D721Med (cell line): ENCODE measurements at regions not wholly inside any gene's neighbourhood (a gene's known extent, or its start where the extent isn't known, plus 50 kb on each side); places are given as distances from the start of the nearest gene placed in this dataset.
A peak's percentile ranks its signal among the peaks of the same experiment; 100 is the strongest.
"Not testable (repeated sequence)": the region's sequence is repeated elsewhere in the genome, so short reads cannot be mapped to it uniquely, and the experiment has no call there.

Experiments used
- DNase-seq: peaks from one replicate; pipeline ENCODE4 v3.0.0; 2011; ENCODE audit warnings: low spot score; ENCODE audit not compliant: insufficient read length
- FAIRE-seq: peaks from 2 replicates; lab custom pipeline; 2011; peaks lifted over from hg19 to GRCh38; lab: Jason Lieb, UNC
- TF ChIP-seq, protein P1 (sequence below): IDR thresholded peaks from 2 replicates; pipeline ENCODE4 v1.5.1; 2012; ENCODE audit warnings: mild to moderate bottlenecking, control low read depth; ENCODE audit not compliant: insufficient read depth; ENCODE audit errors: missing control alignments

DNA sequence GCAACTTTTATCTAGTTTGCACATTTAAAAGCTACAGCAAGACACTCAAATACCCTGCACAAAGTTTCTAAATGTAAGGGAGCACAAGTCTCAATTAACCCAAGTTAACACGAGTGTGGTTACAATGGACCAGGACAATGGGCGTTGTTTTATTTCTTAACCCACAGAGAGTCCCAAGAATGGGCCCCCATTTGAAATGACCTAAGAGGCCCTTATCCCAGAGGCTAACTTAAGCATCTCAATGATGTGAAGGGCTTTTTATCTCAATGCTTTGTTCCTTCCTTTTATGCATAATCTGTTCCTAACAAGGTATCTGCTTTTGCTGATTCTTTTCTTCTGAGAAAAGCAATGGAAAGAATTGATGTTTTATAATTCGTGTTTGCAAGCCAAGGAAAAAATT is 151.5 kb upstream of the SALL3 start:
- DNase-seq (no peak), FAIRE-seq (no peak)
- TF ChIP-seq, protein P1, sequence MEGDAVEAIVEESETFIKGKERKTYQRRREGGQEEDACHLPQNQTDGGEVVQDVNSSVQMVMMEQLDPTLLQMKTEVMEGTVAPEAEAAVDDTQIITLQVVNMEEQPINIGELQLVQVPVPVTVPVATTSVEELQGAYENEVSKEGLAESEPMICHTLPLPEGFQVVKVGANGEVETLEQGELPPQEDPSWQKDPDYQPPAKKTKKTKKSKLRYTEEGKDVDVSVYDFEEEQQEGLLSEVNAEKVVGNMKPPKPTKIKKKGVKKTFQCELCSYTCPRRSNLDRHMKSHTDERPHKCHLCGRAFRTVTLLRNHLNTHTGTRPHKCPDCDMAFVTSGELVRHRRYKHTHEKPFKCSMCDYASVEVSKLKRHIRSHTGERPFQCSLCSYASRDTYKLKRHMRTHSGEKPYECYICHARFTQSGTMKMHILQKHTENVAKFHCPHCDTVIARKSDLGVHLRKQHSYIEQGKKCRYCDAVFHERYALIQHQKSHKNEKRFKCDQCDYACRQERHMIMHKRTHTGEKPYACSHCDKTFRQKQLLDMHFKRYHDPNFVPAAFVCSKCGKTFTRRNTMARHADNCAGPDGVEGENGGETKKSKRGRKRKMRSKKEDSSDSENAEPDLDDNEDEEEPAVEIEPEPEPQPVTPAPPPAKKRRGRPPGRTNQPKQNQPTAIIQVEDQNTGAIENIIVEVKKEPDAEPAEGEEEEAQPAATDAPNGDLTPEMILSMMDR: no peak

DNA sequence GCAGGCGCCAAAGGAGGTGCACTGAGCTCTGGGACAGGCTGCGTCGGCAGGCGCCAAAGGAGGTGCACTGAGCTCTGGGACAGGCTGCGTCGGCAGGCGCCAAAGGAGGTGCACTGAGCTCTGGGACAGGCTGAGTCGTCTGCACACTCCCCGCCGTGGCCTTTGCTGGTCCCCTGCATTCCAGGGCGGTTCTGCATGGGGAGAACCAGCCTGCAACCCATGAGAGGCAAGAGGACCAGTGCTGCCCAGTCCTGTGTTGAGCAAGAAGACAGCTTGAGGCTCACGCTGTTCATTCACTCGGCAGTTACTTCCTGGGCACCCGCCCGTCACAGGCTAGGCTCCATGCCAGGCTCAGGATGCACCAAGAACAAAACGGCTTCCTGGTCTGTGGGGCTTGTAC is 150.6 kb upstream of the SALL3 start:
- DNase-seq, FAIRE-seq: not testable (repeated sequence)

DNA sequence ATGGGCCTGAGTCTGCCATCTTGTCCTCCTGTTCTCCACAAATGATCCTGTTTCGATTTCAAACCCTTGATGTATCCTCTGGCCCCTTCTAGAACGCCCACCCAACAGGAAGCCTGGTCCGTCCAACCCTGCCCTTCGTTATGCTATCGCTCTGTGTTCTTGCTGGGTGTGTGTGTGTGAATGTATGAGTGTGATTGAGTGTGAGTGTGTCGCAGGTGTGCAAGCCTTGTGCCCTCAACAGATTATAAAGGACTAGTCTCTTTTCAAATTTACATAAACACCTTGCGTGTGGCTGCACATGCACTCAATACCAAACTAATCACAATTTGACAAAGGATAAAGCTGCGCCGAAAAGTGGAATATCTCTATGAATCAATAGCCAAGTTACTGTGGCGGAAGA is 149.5 kb upstream of the SALL3 start:
- TF ChIP-seq, protein P1: no peak
- FAIRE-seq: no peak
- DNase-seq: no peak

DNA sequence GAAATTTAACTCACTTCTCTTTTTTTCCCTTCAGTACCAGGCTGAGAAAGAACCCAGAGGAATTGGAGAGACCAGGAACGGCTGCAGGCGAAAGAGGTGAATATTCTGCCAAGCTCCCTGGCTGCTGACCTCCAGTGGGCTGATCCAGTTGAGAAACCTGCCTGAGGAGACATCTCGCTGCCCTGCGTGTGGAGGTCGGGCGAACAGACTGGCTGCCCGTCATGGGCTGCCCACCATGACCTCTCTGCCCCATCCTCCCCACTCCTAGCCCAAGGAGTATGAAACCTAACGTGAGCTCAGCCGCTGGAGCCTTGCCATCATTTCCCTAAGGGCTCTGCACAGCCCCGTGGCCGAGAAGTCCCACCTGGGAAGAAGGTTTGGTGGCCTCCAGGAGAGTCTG is 148.8 kb upstream of the SALL3 start:
- FAIRE-seq (no peak), DNase-seq (no peak)
- TF ChIP-seq, protein P1: no peak

DNA sequence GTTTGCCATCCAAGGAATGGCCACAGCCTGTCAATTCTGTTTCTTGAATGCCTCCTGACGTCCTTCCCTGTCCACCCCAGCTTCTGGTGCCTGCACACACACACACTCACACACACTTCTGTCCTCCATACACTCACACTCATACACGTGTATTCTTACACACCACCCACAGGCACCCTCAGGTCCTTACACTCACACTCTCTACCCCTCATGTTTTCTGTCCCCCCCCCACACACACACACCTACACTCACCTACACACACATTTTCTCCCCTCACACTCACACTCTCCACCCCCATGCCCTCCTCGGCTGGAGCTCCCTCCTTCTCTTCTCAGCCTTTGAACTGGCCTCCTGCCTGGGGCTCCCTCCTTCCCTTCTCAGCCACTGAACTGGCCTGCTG is 148.0 kb upstream of the SALL3 start:
- DNase-seq: no peak
- TF ChIP-seq, protein P1: no peak
- FAIRE-seq: no peak

DNA sequence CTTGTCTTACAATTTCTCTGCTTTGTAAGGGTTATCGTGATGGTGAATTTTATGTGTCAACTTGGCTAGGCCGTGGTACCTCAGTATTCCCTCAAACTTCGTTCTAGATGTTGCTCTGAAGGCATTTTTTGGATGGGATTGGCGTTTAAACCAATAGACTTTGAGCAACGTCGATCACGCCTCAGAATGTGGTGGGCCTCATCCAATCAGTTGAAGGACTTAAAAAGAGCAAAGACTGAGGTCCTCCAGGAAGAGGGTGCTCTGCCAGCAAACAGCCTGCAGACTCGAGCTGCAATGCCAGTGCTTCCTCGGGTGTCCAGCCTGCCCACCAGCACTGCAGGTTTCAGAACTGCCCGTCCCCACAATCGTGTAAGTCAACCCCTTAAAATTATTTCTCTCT is 145.8 kb upstream of the SALL3 start:
- DNase-seq: no peak
- TF ChIP-seq, protein P1: no peak
- no peak for FAIRE-seq

DNA sequence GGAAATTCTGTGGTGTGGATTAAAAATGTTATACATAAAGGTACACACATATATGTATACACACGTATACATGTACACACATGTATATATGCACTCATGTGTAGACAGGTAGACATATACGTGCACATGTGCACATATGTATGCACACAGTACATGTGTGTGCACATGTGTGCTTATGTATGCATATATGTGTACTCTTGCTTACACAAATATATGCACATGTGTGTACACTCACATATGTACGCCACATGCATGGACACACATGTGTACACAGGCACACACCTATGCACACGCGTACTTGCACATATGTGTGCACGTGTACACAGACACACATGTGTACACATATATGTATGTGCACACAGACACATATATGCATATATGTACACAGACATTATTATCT is 142.8 kb upstream of the SALL3 start:
- TF ChIP-seq, protein P1: no peak
- peak; percentile 29 for FAIRE-seq
- DNase-seq: no peak

DNA sequence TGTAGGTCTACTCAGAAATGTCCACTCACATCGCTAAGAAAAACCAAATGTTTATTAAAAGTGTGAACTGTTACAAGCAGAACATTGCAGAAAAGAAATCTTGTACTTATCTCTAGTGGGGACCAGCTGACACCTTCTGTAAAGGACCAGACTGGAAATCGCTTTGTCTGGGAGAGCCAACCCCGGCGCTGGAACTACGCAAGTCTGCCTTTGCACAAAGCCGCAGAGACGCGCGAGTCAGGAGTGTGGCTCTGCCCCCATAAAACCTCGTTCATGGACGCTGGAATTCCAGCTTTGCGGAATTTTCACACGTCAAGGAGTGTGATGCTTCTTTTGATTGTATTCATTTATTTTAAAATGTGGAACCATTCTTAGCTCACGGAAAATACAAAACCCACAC is 141.9 kb upstream of the SALL3 start:
- FAIRE-seq: no peak
- DNase-seq: no peak

More for the DNA sequence above, 141.9 kb upstream of the SALL3 start:
- TF ChIP-seq, protein P1: no peak
